ENCODE measurements at regions not wholly inside any gene's neighbourhood (a gene's known extent, or its start where the extent isn't known, plus 50 kb on each side); places are given as distances from the start of the nearest gene placed in this dataset.
A peak's percentile ranks its signal among the peaks of the same experiment; 100 is the strongest.

DNA sequence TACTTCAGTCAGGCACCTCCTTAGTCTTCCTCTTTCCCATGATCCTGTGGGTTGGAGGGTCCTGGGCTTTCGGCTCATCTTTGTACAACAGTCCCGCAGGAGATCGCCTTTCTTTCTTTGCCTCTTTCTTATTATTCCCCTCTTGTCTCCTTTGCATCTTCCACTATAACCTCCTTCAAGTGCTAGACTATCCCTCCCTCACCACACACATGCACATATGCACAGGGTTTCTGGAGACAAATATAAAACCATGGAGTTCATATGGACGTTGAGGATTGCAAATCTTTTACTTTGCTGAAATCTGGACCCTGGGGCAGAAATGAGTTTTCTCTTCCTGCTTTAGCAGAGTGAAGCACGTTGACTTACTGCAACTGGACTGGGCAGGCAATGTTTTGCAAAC lies 80.3 kb downstream of the TMEM17 start:
- CTCF ChIA-PET, result no interaction called here
- TF ChIP-seq, protein P1, sequence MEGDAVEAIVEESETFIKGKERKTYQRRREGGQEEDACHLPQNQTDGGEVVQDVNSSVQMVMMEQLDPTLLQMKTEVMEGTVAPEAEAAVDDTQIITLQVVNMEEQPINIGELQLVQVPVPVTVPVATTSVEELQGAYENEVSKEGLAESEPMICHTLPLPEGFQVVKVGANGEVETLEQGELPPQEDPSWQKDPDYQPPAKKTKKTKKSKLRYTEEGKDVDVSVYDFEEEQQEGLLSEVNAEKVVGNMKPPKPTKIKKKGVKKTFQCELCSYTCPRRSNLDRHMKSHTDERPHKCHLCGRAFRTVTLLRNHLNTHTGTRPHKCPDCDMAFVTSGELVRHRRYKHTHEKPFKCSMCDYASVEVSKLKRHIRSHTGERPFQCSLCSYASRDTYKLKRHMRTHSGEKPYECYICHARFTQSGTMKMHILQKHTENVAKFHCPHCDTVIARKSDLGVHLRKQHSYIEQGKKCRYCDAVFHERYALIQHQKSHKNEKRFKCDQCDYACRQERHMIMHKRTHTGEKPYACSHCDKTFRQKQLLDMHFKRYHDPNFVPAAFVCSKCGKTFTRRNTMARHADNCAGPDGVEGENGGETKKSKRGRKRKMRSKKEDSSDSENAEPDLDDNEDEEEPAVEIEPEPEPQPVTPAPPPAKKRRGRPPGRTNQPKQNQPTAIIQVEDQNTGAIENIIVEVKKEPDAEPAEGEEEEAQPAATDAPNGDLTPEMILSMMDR (IDR thresholded peaks at IDR 0.05; ENCODE audit: low read depth, low read length), result no peak
- H3K4me3 ChIP-seq (ENCODE audit: low read depth, low read length), result no peak overlapping the region
- no peak overlapping the region for H3K27ac ChIP-seq (ENCODE audit: low read depth, low read length)
- no peaks in the 10 kb centered on the region for H3K9me3 ChIP-seq (ENCODE audit: control insufficient read depth, insufficient read depth, low read length)
- POLR2A ChIA-PET, result no interaction called here
- peaks cover 2% of the 10 kb centered on the region for H3K27me3 ChIP-seq (ENCODE audit: control insufficient read depth, insufficient read depth, low read length)
- DNase-seq (ENCODE audit: low read depth, low spot score), result no peak

GRCh38 chr2:62424899-62425298 lies 81.1 kb downstream of the TMEM17 start:
- POLR2A ChIA-PET, result no interaction called here
- DNase-seq (ENCODE audit: low read depth, low spot score), result no peak
- Histone ChIP-seq H3K27me3 (ENCODE audit: control insufficient read depth, insufficient read depth, low read length) (peaks cover 2% of the 10 kb centered on the region), H3K4me3 (ENCODE audit: low read depth, low read length) (no peak overlapping the region), H3K9me3 (ENCODE audit: control insufficient read depth, insufficient read depth, low read length) (no peaks in the 10 kb centered on the region), H3K27ac (ENCODE audit: low read depth, low read length) (no peak overlapping the region)
- CTCF ChIA-PET, result no interaction called here
- TF ChIP-seq, protein P1 (IDR thresholded peaks at IDR 0.05; ENCODE audit: low read depth, low read length), result no peak

GRCh38 chr2:62423883-62424458 lies 82.0 kb downstream of the TMEM17 start:
- no peak for DNase-seq (ENCODE audit: low read depth, low spot score)
- ChIA-PET CTCF (interaction anchor here (0.6 to 0.8 kb wide), 2 partner anchors 505 to 719 kb away, joined by 3 read pairs; no protein-coding TSS in a partner anchor), POLR2A (interaction anchor here (0.5 kb wide), 1 partner anchor 485 kb away, joined by 3 read pairs; no protein-coding TSS in a partner anchor)
- no peak overlapping the region for H3K27ac ChIP-seq (ENCODE audit: low read depth, low read length)
- TF ChIP-seq, protein P1 (IDR thresholded peaks at IDR 0.05; ENCODE audit: low read depth, low read length), result no peak
- H3K9me3 ChIP-seq (ENCODE audit: control insufficient read depth, insufficient read depth, low read length), result no peaks in the 10 kb centered on the region
- H3K27me3 ChIP-seq (ENCODE audit: control insufficient read depth, insufficient read depth, low read length), result peaks cover 2% of the 10 kb centered on the region
- no peak overlapping the region for H3K4me3 ChIP-seq (ENCODE audit: low read depth, low read length)

DNA sequence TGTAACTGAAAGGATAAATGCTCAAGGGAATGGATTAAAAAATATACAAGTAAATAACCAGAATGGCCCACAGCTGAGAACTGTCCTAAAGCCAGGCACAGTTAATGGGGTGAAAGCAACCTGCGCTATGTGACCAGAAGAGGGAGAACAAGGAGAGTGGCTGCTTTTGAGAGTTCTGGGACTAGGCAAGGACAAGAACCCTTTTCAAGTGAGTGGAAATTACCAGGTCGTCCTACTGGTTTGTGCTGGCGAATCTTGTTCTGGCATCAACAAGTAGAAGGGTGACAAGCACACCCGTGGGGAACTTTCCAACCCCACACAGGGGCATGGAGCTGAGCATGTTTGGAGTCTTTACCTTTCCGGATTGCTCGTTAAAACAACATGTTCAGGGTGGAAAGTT lies 82.8 kb downstream of the TMEM17 start:
- no peak for DNase-seq (ENCODE audit: low read depth, low spot score)
- Histone ChIP-seq H3K27me3 (ENCODE audit: control insufficient read depth, insufficient read depth, low read length) (peaks cover 2% of the 10 kb centered on the region), H3K27ac (ENCODE audit: low read depth, low read length) (no peak overlapping the region), H3K9me3 (ENCODE audit: control insufficient read depth, insufficient read depth, low read length) (no peaks in the 10 kb centered on the region), H3K4me3 (ENCODE audit: low read depth, low read length) (no peak overlapping the region)
- POLR2A ChIA-PET, result interaction anchor here (0.5 kb wide), 1 partner anchor 484 kb away, joined by 3 read pairs; no protein-coding TSS in a partner anchor
- TF ChIP-seq, protein P1 (IDR thresholded peaks at IDR 0.05; ENCODE audit: low read depth, low read length), result peak; percentile 48
- CTCF ChIA-PET, result interaction anchor here (0.8 to 1.2 kb wide), 2 partner anchors 352 to 505 kb away, joined by 3 to 5 read pairs; no protein-coding TSS in a partner anchor

- TF ChIP-seq, protein P1 (IDR thresholded peaks at IDR 0.05; ENCODE audit: low read depth, low read length), result no peak
- H3K4me3 ChIP-seq (ENCODE audit: low read depth, low read length), result no peak overlapping the region
- CTCF ChIA-PET, result interaction anchor here (1.6 kb wide), 1 partner anchor 422 kb away, joined by 5 read pairs; no protein-coding TSS in a partner anchor
- no peak overlapping the region for H3K27ac ChIP-seq (ENCODE audit: low read depth, low read length)
- no peaks in the 10 kb centered on the region for H3K9me3 ChIP-seq (ENCODE audit: control insufficient read depth, insufficient read depth, low read length)
- POLR2A ChIA-PET, result no interaction called here
- peaks cover 3% of the 10 kb centered on the region for H3K27me3 ChIP-seq (ENCODE audit: control insufficient read depth, insufficient read depth, low read length)
- DNase-seq (ENCODE audit: low read depth, low spot score), result no peak
Observed at GRCh38 chr2:62415518-62415917, 90.5 kb downstream of the TMEM17 start.

Measured in AG04450 (cell line).